Calu3 (cell line): ENCODE measurements at regions not wholly inside any gene's neighbourhood (a gene's known extent, or its start where the extent isn't known, plus 50 kb on each side); places are given as distances from the start of the nearest gene placed in this dataset.
"Not testable (repeated sequence)": the region's sequence is repeated elsewhere in the genome, so short reads cannot be mapped to it uniquely, and the experiment has no call there.

ENCODE experiments used
- BruUV-seq: library from RNA; stranded (reverse); fragments of 400-500 nt; replicated peaks from 2 replicates; lab custom pipeline; 2021; lab: Mats Ljungman, UMichigan
- CTCF ChIA-PET: fragments of 300-600 bp; sonication (Branson Sonifier 250); formaldehyde crosslinking; loops from one replicate; lab custom pipeline; 2022; ENCODE audit warnings: antibody characterized with exemption; lab: Charles Lee
- DNase-seq: peaks from one replicate; pipeline ENCODE4 v3.0.0; 2022
- H3K27ac Mint-ChIP-seq: one replicate; pipeline ENCODE4 v1.8.0; 2022; ENCODE audit warnings: mixed read lengths; ENCODE audit not compliant: unreplicated experiment
- H3K27me3 Mint-ChIP-seq: one replicate; pipeline ENCODE4 v1.8.0; 2022; ENCODE audit warnings: mixed read lengths; ENCODE audit not compliant: unreplicated experiment
- H3K36me3 Mint-ChIP-seq: one replicate; pipeline ENCODE4 v1.8.0; 2022; ENCODE audit warnings: mild to moderate bottlenecking, moderate library complexity, mixed read lengths; ENCODE audit not compliant: insufficient read depth, unreplicated experiment
- H3K4me1 Mint-ChIP-seq: one replicate; pipeline ENCODE4 v1.8.0; 2022; ENCODE audit warnings: mild to moderate bottlenecking, low read depth, mixed read lengths; ENCODE audit not compliant: unreplicated experiment
- H3K4me3 Mint-ChIP-seq: one replicate; pipeline ENCODE4 v1.8.0; 2022; ENCODE audit warnings: mild to moderate bottlenecking, low read depth, moderate library complexity, mixed read lengths; ENCODE audit not compliant: unreplicated experiment
- H3K9me3 Mint-ChIP-seq: one replicate; pipeline ENCODE4 v1.8.0; 2022; ENCODE audit warnings: low read depth, mixed read lengths; ENCODE audit not compliant: unreplicated experiment
- CTCF ChIP-seq: fragments of 200-600 bp; IDR thresholded peaks from one replicate; pipeline ENCODE4 v1.8.0; 2022; ENCODE audit warnings: antibody characterized with exemption; ENCODE audit not compliant: unreplicated experiment
- intact Hi-C: fragments of 100-400 bp; cut with micrococcal nuclease; formaldehyde crosslinking; loops from one replicate; pipeline ENCODE4 v1.10.0; 2022; ENCODE audit not compliant: unreplicated experiment

GRCh38 chr5:23103566-23103965, 250.4 kb upstream of the CDH12 start:
- no peaks in the 10 kb centered on the region for H3K4me1 Mint-ChIP-seq
- H3K27ac Mint-ChIP-seq: no peak overlapping the region
- intact Hi-C loops: no loop called here
- H3K4me3 Mint-ChIP-seq: no peak overlapping the region
- peaks cover 6% of the 10 kb centered on the region for H3K9me3 Mint-ChIP-seq
- CTCF ChIA-PET: interaction anchor here (0.7 kb wide), 1 partner anchor 975 kb away, joined by 3 read pairs; no protein-coding TSS in a partner anchor
- H3K27me3 Mint-ChIP-seq: no peaks in the 10 kb centered on the region
- no TSS peak for BruUV-seq
- no peak for DNase-seq
- TF ChIP-seq CTCF: no peak
- H3K36me3 Mint-ChIP-seq: no peaks in the 10 kb centered on the region

GRCh38 chr5:23095418-23095817, 242.3 kb upstream of the CDH12 start:
- H3K9me3 Mint-ChIP-seq: peaks cover 16% of the 10 kb centered on the region
- DNase-seq, H3K4me3 Mint-ChIP-seq, H3K27me3 Mint-ChIP-seq, H3K27ac Mint-ChIP-seq, H3K36me3 Mint-ChIP-seq, CTCF ChIA-PET, H3K4me1 Mint-ChIP-seq, BruUV-seq, intact Hi-C loops: not testable (repeated sequence)

- Mint-ChIP-seq H3K27me3 (no peaks in the 10 kb centered on the region), H3K4me3 (no peak overlapping the region), H3K9me3 (peaks cover 9% of the 10 kb centered on the region), H3K4me1 (no peaks in the 10 kb centered on the region), H3K36me3 (no peaks in the 10 kb centered on the region), H3K27ac (no peak overlapping the region)
- no peak for DNase-seq
- no peak for TF ChIP-seq CTCF
- BruUV-seq: no TSS peak
- CTCF ChIA-PET: interaction anchor here (0.7 kb wide), 1 partner anchor 98 kb away, joined by 4 read pairs; no protein-coding TSS in a partner anchor
- intact Hi-C loops: no loop called here
These were observed 236.1 kb upstream of the CDH12 start for GRCh38 chr5:23089286-23089685.

GRCh38 chr5:23084815-23085214, 231.7 kb upstream of the CDH12 start:
- no peak for DNase-seq
- Mint-ChIP-seq H3K4me1 (no peaks in the 10 kb centered on the region), H3K9me3 (peaks cover 7% of the 10 kb centered on the region), H3K4me3 (no peak overlapping the region), H3K27ac (no peak overlapping the region), H3K27me3 (no peaks in the 10 kb centered on the region), H3K36me3 (no peaks in the 10 kb centered on the region)
- intact Hi-C loops: no loop called here
- no TSS peak for BruUV-seq
- TF ChIP-seq CTCF: no peak
- CTCF ChIA-PET: no interaction called here

GRCh38 chr5:23072179-23072578, 219.0 kb upstream of the CDH12 start:
- H3K27me3 Mint-ChIP-seq: no peaks in the 10 kb centered on the region
- intact Hi-C loops: no loop called here
- H3K4me1 Mint-ChIP-seq: no peaks in the 10 kb centered on the region
- BruUV-seq: no TSS peak
- no peak for DNase-seq
- no peaks in the 10 kb centered on the region for H3K36me3 Mint-ChIP-seq
- H3K9me3 Mint-ChIP-seq: peaks cover 5% of the 10 kb centered on the region
- TF ChIP-seq CTCF: no peak
- CTCF ChIA-PET: no interaction called here
- H3K27ac Mint-ChIP-seq: no peak overlapping the region
- H3K4me3 Mint-ChIP-seq: no peak overlapping the region
